ENCODE measurements at regions not wholly inside any gene's neighbourhood (a gene's known extent, or its start where the extent isn't known, plus 50 kb on each side); places are given as distances from the start of the nearest gene placed in this dataset.

- TF ChIP-seq REST (IDR thresholded peaks at IDR 0.05; ENCODE audit: low read depth) (no peak), TAF1 (IDR thresholded peaks at IDR 0.05; ENCODE audit: low read depth) (no peak), MAX (IDR thresholded peaks at IDR 0.05) (no peak), EGR1 (IDR thresholded peaks at IDR 0.05) (no peak), CEBPB (IDR thresholded peaks at IDR 0.05) (no peak), FOXM1 (IDR thresholded peaks at IDR 0.05; ENCODE audit: borderline replicate concordance, low read depth) (no peak), TCF12 (IDR thresholded peaks at IDR 0.05; ENCODE audit: low read depth) (no peak), YY1 (IDR thresholded peaks at IDR 0.05; ENCODE audit: low read depth) (no peak)
These were observed 1499.6 kb upstream of the TMEM132C start for GRCh38 chr12:126767334-126767733.
